ENCODE measurements at regions not wholly inside any gene's neighbourhood (a gene's known extent, or its start where the extent isn't known, plus 50 kb on each side); places are given as distances from the start of the nearest gene placed in this dataset.

DNA sequence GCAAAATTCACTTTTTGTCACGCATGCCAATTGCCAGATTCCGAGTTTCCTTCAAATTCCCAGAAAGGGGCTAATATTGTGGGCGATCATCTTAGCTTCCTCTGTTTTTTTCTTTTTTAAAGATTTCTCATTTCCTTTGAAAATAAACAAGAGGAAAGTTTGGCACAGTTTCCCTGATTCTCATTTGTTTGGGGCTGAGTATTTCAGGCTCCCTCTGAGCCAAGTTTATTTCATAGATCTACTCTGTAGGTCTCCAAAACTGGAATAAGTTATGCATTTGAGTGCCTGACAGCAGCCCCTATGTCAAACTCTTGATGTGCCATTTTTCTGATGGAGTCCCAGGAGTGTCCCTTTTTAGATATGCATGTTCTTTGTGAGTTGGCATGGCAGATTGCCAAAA lies 1297.2 kb upstream of the WWC1 start:
- TF ChIP-seq, protein P1, sequence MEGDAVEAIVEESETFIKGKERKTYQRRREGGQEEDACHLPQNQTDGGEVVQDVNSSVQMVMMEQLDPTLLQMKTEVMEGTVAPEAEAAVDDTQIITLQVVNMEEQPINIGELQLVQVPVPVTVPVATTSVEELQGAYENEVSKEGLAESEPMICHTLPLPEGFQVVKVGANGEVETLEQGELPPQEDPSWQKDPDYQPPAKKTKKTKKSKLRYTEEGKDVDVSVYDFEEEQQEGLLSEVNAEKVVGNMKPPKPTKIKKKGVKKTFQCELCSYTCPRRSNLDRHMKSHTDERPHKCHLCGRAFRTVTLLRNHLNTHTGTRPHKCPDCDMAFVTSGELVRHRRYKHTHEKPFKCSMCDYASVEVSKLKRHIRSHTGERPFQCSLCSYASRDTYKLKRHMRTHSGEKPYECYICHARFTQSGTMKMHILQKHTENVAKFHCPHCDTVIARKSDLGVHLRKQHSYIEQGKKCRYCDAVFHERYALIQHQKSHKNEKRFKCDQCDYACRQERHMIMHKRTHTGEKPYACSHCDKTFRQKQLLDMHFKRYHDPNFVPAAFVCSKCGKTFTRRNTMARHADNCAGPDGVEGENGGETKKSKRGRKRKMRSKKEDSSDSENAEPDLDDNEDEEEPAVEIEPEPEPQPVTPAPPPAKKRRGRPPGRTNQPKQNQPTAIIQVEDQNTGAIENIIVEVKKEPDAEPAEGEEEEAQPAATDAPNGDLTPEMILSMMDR (IDR thresholded peaks at IDR 0.05; ENCODE audit: low read depth, low read length, missing control alignments) = no peak
- H3K4me3 ChIP-seq (ENCODE audit: low read depth, low read length) = no peak overlapping the region
- DNase-seq (ENCODE audit: low read depth) = no peak
- in situ Hi-C loops (cut with HindIII; ENCODE audit: low sequenced_read_pairs) = no loop called here

DNA sequence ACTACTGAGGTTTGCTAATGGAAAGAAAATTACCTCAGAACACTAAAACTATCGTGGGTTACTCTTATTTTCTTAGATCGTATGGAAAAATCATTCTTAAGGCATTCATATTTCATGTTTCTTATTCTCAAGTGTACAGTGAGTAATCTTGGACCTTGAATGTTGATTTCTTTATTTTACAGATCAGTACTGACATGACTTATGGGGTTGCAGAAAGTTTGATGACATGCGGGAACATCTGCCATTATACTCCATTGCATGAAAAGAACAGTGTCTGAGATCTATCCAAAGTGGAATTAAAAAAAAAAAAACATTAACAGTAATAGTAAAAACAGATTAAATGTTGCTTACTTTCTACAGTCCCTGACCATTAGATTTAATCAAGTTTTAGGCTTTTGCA lies 1290.2 kb upstream of the WWC1 start:
- TF ChIP-seq, protein P1 (IDR thresholded peaks at IDR 0.05; ENCODE audit: low read depth, low read length, missing control alignments) = no peak
- H3K4me3 ChIP-seq (ENCODE audit: low read depth, low read length) = no peak overlapping the region
- in situ Hi-C loops (cut with HindIII; ENCODE audit: low sequenced_read_pairs) = no loop called here
- no peak for DNase-seq (ENCODE audit: low read depth)

DNA sequence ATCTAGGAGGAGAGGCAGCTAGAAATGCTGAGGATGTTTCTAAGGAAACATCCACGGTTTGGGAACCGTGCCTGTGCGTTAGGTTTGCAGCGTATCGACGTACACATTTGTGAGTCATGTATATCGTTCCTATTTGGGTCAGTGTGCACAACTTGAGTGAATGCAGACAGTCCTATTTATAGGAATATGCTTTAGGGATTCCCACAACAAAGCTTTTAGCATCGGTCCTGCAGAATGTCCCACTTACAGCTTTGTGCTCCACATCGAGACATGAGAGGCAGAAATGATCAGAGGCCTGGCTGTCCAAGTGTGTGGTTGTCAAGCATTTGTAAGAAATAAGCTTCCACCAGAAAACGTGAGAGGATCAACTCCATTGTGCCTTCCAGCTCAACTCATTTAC lies 1282.7 kb upstream of the WWC1 start:
- H3K4me3 ChIP-seq (ENCODE audit: low read depth, low read length) = no peak overlapping the region
- TF ChIP-seq, protein P1 (IDR thresholded peaks at IDR 0.05; ENCODE audit: low read depth, low read length, missing control alignments) = no peak
- in situ Hi-C loops (cut with HindIII; ENCODE audit: low sequenced_read_pairs) = no loop called here
- DNase-seq (ENCODE audit: low read depth) = no peak

DNA sequence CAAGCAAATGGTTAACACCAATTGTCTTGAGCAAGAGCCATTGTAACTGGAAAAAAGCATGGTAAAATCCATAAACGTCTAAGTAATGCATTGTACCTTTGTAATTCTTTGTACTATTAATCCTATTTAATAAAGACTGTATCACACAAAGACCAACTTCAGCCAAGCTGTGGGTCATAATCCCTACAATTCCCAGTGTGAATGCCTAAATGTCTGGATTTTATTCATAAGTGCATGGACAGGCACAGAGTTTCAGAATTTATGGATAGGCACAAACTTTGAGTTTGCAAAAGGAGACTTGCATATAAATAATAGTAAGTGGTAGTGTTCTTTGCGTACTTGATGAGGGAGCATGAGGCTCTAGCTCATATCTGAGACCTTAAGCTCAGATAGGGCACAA lies 1280.2 kb upstream of the WWC1 start:
- no peak overlapping the region for H3K4me3 ChIP-seq (ENCODE audit: low read depth, low read length)
- TF ChIP-seq, protein P1 (IDR thresholded peaks at IDR 0.05; ENCODE audit: low read depth, low read length, missing control alignments) = no peak
- DNase-seq (ENCODE audit: low read depth) = no peak
- in situ Hi-C loops (cut with HindIII; ENCODE audit: low sequenced_read_pairs) = no loop called here

DNA sequence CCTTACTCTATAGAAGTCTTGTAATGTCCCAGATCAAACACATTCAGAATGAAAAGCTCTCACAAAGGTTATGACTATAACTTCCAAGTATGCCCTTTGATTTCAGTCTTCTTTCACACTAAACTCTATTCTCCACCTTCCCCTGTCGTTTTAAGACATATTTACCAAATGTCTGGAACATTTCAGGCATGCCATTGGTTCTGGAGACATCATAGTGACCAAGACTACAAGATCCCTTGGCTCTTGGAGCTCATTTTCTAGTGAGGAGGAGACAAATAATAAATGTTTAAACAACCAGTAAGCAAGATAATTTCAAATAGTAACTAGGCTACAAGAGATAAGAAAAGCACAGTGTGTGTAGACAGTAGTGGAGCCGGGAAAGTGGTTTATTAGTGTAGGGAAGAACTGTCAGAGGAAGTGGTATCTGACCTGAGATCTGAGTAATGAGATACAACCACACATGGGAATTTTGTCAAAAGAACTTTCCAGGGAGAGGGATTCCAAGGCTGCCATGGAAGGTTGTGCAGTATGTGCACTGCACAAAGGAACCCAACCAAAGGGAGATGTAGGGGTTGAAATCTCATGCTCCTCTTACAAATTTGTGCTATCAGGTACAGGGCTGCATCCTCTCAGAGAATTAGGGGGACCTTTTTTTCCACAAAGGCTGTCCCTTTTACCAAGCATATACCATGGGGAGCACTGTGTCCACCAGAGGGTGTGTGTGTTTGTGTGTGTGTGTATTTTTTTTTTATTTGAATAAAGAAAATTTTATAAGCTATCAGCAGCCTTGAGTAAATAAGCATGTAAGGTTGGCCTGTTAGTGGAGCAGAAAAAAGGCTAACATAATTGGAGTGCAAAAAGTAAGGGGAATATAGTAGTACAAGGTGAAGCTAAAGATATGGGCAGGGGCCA lies 1279.1 kb upstream of the WWC1 start:
- no peak for DNase-seq (ENCODE audit: low read depth)
- H3K4me3 ChIP-seq (ENCODE audit: low read depth, low read length) = no peak overlapping the region
- TF ChIP-seq, protein P1 (IDR thresholded peaks at IDR 0.05; ENCODE audit: low read depth, low read length, missing control alignments) = no peak
- in situ Hi-C loops (cut with HindIII; ENCODE audit: low sequenced_read_pairs) = no loop called here

DNA sequence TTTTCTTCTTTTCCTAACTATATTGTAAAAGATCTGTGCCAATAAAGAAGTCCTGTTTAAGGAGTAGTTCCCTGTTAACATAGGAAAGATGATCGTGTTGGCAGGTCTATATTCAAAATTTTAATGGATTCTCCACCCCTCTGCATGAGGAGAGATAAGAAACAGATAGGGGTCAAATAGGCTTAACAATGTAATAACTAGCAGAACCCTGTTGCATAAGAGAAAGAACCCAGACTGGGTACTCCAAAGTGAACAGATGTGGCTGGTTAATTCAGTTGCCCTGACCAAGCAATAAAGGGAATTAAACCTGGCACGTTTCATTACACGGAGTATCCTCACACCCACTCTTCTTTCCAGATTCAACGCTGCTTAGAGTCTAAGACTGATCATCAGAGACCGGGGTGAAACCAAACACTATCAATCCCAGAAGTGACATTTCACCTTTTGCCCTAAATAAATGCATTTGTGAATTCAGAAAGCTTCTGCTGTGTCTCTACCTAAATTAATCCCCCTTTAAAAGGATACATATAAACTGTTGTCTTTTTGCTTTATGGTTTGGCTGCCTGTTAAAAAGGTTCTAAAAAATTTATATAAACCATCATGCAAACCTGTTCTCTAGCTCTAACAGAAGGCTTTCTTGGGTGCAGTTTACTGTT lies 1276.9 kb upstream of the WWC1 start:
- no peak overlapping the region for H3K4me3 ChIP-seq (ENCODE audit: low read depth, low read length)
- in situ Hi-C loops (cut with HindIII; ENCODE audit: low sequenced_read_pairs) = no loop called here
- TF ChIP-seq, protein P1 (IDR thresholded peaks at IDR 0.05; ENCODE audit: low read depth, low read length, missing control alignments) = no peak
- no peak for DNase-seq (ENCODE audit: low read depth)

Measured in astrocyte of the cerebellum (primary cell).